T-helper 9 cell (primary cell): ENCODE measurements at regions not wholly inside any gene's neighbourhood (a gene's known extent, or its start where the extent isn't known, plus 50 kb on each side); places are given as distances from the start of the nearest gene placed in this dataset.
"Not testable (repeated sequence)": the region's sequence is repeated elsewhere in the genome, so short reads cannot be mapped to it uniquely, and the experiment has no call there.

Experiments
- DNase-seq: peaks from one replicate; pipeline ENCODE4 v3.0.0-alpha.2; 2020

DNA sequence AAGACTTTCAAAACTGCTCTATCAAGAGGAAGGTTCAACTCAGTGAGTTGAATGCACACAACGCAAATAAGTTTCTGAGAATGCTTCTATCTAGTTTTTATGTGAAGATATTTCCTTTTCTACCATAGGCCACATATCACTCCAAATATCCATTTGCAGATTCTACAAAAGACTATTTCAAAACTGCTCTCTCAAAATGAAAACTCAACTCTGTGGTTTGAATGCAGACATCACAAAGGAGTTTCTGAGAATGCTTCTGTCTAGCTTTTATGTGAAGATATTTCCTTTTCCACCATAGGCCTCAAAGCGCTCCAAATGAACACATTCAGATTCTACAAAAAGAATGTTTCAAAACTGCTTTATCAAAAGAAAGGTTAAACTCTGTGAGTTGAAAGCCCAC is 1093.1 kb upstream of the DEFB115 start:
- DNase-seq = not testable (repeated sequence)

GRCh38 chr20:30167540-30167939 is 1089.9 kb upstream of the DEFB115 start:
- DNase-seq = no peak

DNA sequence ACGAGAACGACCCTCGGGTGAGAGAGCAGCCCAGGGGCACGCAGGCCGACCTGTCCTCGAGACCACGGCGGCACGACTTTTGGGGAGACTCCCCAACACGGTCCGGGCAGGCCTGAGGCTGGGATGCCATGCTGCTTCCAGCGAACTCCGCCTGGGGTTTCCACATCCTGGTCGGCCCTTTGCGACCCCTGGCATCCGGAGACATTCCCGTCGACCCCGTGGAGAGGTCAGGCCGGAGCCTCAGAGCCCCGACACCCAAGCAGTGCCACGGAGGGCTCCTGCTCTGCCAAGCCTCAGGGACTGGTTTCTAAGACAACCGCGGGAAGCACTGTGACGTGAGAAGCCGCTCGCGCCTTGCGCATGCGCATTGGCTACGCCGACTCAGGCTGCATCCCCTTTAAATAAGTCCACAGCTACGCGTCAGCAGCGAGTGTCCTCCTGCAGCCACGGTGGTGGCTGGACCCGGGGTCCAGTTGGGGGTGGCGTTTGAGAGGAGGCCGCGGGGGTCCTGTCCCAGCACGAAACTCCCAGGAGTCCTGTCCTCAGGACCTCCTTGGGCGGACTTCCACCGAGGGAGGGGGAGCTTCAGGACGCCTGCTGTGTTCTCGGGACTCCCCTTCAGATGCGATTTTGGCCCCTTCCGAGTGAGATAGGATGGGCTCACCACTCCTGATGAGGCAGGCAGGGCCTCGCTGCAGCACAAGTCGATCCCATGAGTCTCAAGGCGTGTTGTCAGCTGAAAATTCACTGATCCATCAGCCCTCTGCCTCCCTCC is 1089.3 kb upstream of the DEFB115 start:
- DNase-seq = no peak

GRCh38 chr20:30168800-30169138 is 1088.7 kb upstream of the DEFB115 start:
- no peak for DNase-seq

GRCh38 chr20:30175681-30176080 is 1081.8 kb upstream of the DEFB115 start:
- no peak for DNase-seq

- DNase-seq = not testable (repeated sequence)
Measured at GRCh38 chr20:30183124-30183523, 1074.3 kb upstream of the DEFB115 start.

DNA sequence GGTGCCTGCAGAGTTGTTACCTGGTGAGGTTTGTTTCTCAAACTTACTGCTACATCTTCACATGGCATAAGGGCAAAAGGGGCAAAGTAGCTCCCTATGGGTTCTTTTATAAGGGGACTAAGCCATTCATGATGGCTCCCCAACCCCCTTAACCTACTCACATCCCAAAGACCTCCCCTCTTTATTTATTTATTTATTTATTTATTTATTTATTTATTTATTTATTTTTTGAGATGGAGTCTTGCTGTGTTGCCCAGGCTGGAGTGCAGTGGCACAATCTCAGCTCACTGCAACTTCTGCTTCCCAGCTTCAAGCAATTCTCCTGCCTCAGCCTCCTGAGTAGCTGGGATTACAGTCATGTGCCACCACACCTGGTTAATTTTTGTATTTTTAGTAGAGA is 1065.7 kb upstream of the DEFB115 start:
- not testable (repeated sequence) for DNase-seq

DNA sequence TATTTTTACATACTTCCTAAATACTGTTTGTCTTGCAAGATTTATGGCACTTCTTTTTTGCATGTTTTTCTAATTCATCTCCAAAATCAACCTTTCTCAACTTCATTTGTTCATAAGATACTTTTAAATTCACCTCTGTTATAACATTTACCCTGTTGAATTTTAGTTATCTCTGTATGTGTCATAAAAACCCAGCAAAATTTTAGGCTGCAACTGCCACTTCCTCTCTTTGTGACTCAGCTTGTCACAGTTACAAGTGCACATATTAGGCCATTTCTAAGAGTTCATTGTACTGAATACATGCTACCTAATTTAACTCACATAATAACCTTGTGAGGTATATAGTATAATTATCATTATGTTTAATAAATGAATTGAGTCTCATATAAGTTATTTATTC is 1023.0 kb upstream of the DEFB115 start:
- not testable (repeated sequence) for DNase-seq

DNA sequence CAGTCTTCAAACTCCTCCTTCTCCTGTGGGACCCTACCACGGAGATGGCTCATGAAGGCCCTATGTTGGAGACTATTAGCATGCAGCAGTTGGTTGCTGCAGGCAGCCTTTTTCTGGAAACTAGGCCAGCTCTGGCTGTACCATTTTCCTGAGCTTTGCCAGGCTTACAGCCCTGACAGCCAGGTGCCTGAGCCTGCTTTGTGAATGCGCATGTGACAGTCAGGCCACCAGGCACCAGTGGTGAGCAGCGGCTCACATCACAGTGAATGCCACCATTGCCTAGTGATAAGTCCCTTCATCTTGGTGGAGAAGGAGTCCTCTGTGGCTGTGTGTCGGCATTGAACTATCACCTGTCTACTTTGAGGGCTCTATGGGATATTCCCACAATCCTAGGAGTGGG is 982.4 kb upstream of the DEFB115 start:
- DNase-seq = not testable (repeated sequence)

- DNase-seq = no peak
Measured at GRCh38 chr20:30281584-30282197, 975.8 kb upstream of the DEFB115 start.

DNA sequence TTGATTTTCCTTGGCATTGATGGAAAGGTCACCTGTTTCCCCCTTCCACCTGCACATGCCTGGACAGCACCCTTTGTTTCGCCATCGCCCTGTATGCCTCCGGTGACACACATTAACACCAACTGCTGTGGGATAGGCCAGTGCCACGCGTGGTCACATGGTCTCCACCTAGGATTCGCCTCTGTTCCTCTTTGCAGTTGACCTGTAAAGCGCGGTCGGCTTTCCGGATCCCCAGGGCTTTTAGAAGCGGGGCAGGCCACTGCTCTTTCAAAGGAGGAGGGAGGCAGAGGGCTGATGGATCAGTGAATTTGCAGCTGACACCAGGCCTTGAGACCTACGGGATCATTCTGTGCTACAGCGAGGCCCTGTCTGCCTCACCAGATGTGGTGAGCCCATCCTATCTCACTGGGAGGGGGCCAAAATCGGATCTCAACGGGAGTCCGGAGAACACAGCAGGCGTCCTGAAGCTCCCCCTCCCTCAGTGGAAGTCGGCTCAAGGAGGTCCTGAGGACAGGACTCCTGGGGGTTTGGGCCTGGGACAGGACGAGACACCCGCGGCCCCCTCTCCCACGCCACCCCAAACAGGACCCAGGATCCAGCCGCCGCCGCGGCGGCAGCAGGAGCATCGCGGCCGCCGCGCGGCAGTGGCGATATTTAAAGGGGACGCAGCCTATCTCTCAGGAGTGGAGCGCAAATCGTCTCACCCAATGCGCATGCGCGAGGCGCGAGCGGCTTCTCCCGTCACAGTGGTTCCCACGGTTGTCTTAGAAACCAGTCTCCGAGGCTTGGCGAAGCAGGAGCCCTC is 973.8 kb upstream of the DEFB115 start:
- DNase-seq = not testable (repeated sequence)

- no peak for DNase-seq
Measured at GRCh38 chr20:30284281-30284905, 973.1 kb upstream of the DEFB115 start.

DNA sequence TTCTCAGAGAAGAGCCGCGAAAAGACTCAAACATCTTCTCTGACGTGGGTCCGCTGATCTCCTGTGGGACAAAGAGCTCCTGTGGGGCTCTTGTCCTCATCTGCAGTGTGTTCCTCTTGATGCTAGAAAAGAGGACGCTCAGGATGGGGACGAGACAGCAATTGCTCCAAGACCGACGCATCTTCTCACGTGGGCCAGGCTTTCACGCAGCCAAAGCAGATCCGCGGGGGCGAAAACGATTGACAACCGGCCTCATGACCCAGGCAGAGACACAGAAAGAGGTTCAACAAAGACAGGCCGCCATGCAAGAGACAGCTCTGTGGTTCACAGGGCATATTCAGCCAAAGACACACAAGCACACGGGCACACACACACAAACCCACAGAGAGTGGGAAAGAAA is 971.8 kb upstream of the DEFB115 start:
- no peak for DNase-seq

GRCh38 chr20:30286157-30286556 is 971.3 kb upstream of the DEFB115 start:
- DNase-seq = no peak

DNA sequence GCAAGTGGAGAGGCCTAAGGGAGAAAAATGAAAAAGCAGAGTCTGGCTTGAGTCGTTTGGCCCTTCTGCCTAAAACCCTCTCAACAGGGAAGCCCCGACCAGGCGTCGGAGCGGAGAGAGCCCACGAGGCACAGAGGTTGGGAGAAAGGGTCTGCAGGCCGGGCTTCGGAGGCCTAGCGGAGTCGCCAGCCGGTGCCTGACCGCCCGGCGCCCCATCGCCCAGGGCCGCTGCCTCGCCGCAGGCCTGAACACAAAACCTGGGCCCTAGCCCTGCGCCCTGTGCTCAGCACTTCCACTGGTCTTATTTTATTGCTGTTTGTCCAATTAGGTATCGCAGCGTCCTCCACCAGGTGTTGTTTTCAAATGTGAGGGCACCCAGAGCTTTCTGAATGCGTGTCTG is 970.0 kb upstream of the DEFB115 start:
- not testable (repeated sequence) for DNase-seq

- no peak for DNase-seq
Measured at GRCh38 chr20:30288346-30288745, 969.1 kb upstream of the DEFB115 start.

DNA sequence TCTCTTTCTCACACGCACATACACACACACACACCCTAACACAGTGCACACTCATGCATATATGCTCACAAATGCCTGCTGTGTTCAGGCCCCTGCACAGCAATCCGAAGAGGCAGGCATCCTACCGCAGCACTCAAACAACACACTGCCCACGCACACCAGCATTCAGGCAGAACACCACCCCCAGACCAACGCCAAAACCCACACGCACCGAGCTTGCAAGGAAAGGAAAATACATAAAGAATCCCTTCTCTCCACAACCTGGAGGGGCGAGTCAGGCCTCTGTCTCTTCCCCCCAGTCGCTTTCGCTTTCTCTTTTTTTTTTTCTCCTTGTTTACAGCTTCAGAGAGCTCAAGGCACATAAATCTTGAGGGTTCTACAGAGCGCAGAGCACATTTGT is 968.4 kb upstream of the DEFB115 start:
- not testable (repeated sequence) for DNase-seq

DNA sequence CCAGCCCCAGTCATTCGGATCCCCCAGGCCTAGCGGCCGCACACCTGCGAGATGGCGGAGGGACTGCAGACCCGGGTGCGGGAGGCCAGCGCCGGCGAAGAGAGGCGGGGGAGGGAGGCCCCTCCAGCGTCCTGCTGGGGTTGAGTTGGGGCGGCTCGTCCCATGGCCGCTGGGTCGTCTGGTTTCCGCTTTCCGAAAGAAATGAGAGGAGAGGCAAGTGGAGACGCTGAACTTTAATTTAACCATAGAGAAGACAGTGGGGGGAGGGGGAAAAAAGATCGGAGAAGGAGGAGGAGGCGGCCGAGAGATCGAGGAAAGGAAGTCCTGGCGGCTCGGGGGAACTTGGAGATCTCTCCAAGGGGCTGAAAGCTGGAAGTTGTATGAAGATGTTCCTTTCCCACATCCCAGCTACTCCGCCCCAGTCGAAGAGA is 967.7 kb upstream of the DEFB115 start:
- DNase-seq = not testable (repeated sequence)

GRCh38 chr20:30290361-30291063 is 967.0 kb upstream of the DEFB115 start:
- DNase-seq = not testable (repeated sequence)

- not testable (repeated sequence) for DNase-seq
Measured at GRCh38 chr20:30291064-30291379, 966.4 kb upstream of the DEFB115 start.

- not testable (repeated sequence) for DNase-seq
Measured at GRCh38 chr20:30291686-30292085, 965.8 kb upstream of the DEFB115 start.

DNA sequence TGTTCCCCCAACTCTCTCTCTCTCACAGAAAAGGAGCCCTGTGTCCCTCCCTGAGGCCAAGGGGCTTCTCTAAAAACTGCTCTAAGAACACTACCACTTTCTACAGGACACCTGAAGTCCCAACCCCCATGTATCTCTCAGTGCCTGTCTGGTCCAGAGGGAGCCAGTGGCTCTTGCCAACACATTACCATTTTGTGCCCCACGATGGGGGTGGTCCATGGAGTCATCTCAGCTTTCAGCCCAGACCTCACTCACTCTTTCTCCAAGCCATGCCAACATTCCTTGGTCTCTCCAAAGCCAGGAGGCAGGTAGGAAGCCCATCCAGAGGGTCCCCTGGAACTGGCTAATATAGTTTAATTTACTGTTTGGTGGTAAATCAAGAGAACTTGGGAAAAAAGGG is 962.1 kb upstream of the DEFB115 start:
- not testable (repeated sequence) for DNase-seq

- not testable (repeated sequence) for DNase-seq
Measured at GRCh38 chr20:30295967-30296366, 961.5 kb upstream of the DEFB115 start.
